HCT116 (cell line): ENCODE measurements at regions not wholly inside any gene's neighbourhood (a gene's known extent, or its start where the extent isn't known, plus 50 kb on each side); places are given as distances from the start of the nearest gene placed in this dataset.

Experiments
- ATAC-seq: fragments of 200-7000 bp; cut with Tn5 transposase; 2 replicates; pipeline ENCODE4 v1.9.1; 2020; ENCODE audit warnings: mild to moderate bottlenecking, moderate library complexity
- BruUV-seq: library from RNA; stranded (reverse); fragments of 400-500 nt; replicated peaks from 2 replicates; lab custom pipeline; 2021; lab: Mats Ljungman, UMichigan
- CTCF ChIA-PET: fragments of 300-600 bp; sonication (Branson Sonifier 250); formaldehyde crosslinking; loops from one replicate; lab custom pipeline; 2021; ENCODE audit warnings: antibody characterized with exemption; lab: Charles Lee
- POLR2A ChIA-PET: fragments of 300-600, 350-600 bp; sonication (Branson Sonifier 250); formaldehyde crosslinking; loops from one replicate; lab custom pipeline; 2021; ENCODE audit warnings: antibody characterized with exemption; lab: Charles Lee
- RAD21 ChIA-PET, 2 experiments: fragments of 300-600 bp; sonication (Branson Sonifier 250); formaldehyde crosslinking; loops; one replicate each; lab custom pipeline; 2023; ENCODE audit warnings: low total read pairs in 2 of 2; ENCODE audit not compliant: uncharacterized antibody in 2 of 2, unreplicated experiment in 2 of 2, low non-redundant PET in 1 of 2; lab: Charles Lee
- DNase-seq: peaks from one replicate; pipeline ENCODE4 v3.0.0-alpha.2; 2010; ENCODE audit warnings: low read depth, low spot score
- H2AFZ ChIP-seq: fragments of 200-600 bp; shearing (Covaris generic), sonication (generic); 2 replicates; pipeline ENCODE4 v1.6.1; 2017; ENCODE audit warnings: low read depth, mixed run types, mixed read lengths, antibody characterized with exemption, low read length; ENCODE audit not compliant: poor library complexity, severe bottlenecking
- H3K27ac ChIP-seq: 2 replicates; pipeline ENCODE4 v1.5.1; 2012; ENCODE audit warnings: low read depth, low read length
- H3K27me3 ChIP-seq: fragments of 200-600 bp; sonication (generic); 2 replicates; pipeline ENCODE4 v1.6.1; 2016; ENCODE audit warnings: mixed run types, low read length, mixed read lengths; ENCODE audit not compliant: insufficient read depth
- H3K36me3 ChIP-seq, 2 experiments: fragments of 200-500 bp in 1 of 2; fragments of 200-600 bp in 1 of 2; sonication (Bioruptor generic) in 1 of 2; sonication (generic) in 1 of 2; 2 replicates each; pipeline versions ENCODE4 v1.5.1 to v1.6.1; 2014 to 2016; ENCODE audit warnings: low read length in 2 of 2, inconsistent platforms in 1 of 2, mixed read lengths in 1 of 2, mixed run types in 1 of 2; ENCODE audit not compliant: insufficient read depth in 2 of 2, control insufficient read depth in 1 of 2
- H3K4me1 ChIP-seq, 2 experiments: fragments of 200-600 bp in 1 of 2; sonication (generic) in 1 of 2; 2 replicates each; pipeline versions ENCODE4 v1.5.1 to v1.6.1; 2012 to 2017; ENCODE audit warnings: low read length in 2 of 2, inconsistent platforms in 1 of 2, mild to moderate bottlenecking in 1 of 2, mixed read lengths in 1 of 2, mixed run types in 1 of 2, moderate library complexity in 1 of 2; ENCODE audit not compliant: insufficient read depth in 2 of 2, control insufficient read depth in 1 of 2
- H3K4me2 ChIP-seq: fragments of 200-600 bp; sonication (generic); 2 replicates; pipeline ENCODE4 v1.6.1; 2017; ENCODE audit warnings: mixed run types, low read length, mixed read lengths
- H3K4me3 ChIP-seq, 2 experiments: fragments of 200-600 bp in 1 of 2; sonication (generic) in 1 of 2; replicated peaks in 1 of 2; 2 replicates each; pipeline ENCODE4 v1.5.1; 2011 to 2016; ENCODE audit warnings: low read length in 2 of 2, control low read depth in 1 of 2, low read depth in 1 of 2, mild to moderate bottlenecking in 1 of 2, mixed read lengths in 1 of 2, mixed run types in 1 of 2
- H3K79me2 ChIP-seq: fragments of 200-600 bp; sonication (generic); 2 replicates; pipeline ENCODE4 v1.6.1; 2017; ENCODE audit warnings: mild to moderate bottlenecking, mixed run types, low read length, moderate library complexity, mixed read lengths; ENCODE audit not compliant: insufficient read depth
- H3K9ac ChIP-seq: fragments of 200-600 bp; sonication (generic); 2 replicates; pipeline ENCODE4 v1.6.1; 2016; ENCODE audit warnings: low read length, mixed read lengths
- H3K9me2 ChIP-seq: fragments of 200-600 bp; sonication (generic), shearing (Covaris generic); 2 replicates; pipeline ENCODE4 v1.6.1; 2017; ENCODE audit warnings: mixed run types, mild to moderate bottlenecking, moderate library complexity; ENCODE audit not compliant: insufficient read depth
- H3K9me3 ChIP-seq, 2 experiments: fragments of 200-500 bp in 1 of 2; fragments of 200-600 bp in 1 of 2; sonication (Bioruptor generic) in 1 of 2; sonication (generic) in 1 of 2; 2 replicates each; pipeline ENCODE4 v1.6.1; 2014 to 2017; ENCODE audit warnings: low read length in 2 of 2, mixed read lengths in 2 of 2, inconsistent platforms in 1 of 2, low read depth in 1 of 2, mild to moderate bottlenecking in 1 of 2, mixed run types in 1 of 2, moderate library complexity in 1 of 2; ENCODE audit not compliant: control insufficient read depth in 1 of 2, insufficient read depth in 1 of 2
- H4K20me1 ChIP-seq: fragments of 200-600 bp; sonication (generic), shearing (Covaris generic); 2 replicates; pipeline ENCODE4 v1.6.1; 2017; ENCODE audit warnings: mixed run types, mild to moderate bottlenecking, moderate library complexity; ENCODE audit not compliant: insufficient read depth
- CBX3 ChIP-seq: IDR thresholded peaks from 2 replicates; pipeline ENCODE4 v1.6.1; 2012; ENCODE audit warnings: low read depth
- CEBPB ChIP-seq: IDR thresholded peaks from 2 replicates; pipeline ENCODE4 v1.6.1; 2012; ENCODE audit warnings: low read depth
- CTCF ChIP-seq, 3 experiments: fragments of 200-600 bp in 1 of 3; sonication (generic) in 1 of 3; IDR thresholded peaks in 2 of 3; conservative IDR thresholded peaks in 1 of 3; 2 replicates each; pipeline ENCODE4 v1.5.1; 2012 to 2017; ENCODE audit warnings: low read depth in 2 of 3, low read length in 2 of 3, antibody characterized with exemption in 1 of 3, borderline replicate concordance in 1 of 3, control low read depth in 1 of 3, mild to moderate bottlenecking in 1 of 3, mixed read lengths in 1 of 3, mixed run types in 1 of 3, moderate library complexity in 1 of 3; ENCODE audit not compliant: insufficient read depth in 1 of 3
- EGR1 ChIP-seq: IDR thresholded peaks from 2 replicates; pipeline ENCODE4 v1.6.1; 2012; ENCODE audit warnings: low read depth
- ELF1 ChIP-seq: IDR thresholded peaks from 2 replicates; pipeline ENCODE4 v1.6.1; 2012; ENCODE audit warnings: low read depth, borderline replicate concordance
- EZH2phosphoT487 ChIP-seq: fragments of 200-600 bp; IDR thresholded peaks from 2 replicates; pipeline ENCODE4 v1.6.1; 2018; ENCODE audit warnings: antibody characterized with exemption, borderline replicate concordance
- FOSL1 ChIP-seq: IDR thresholded peaks from 2 replicates; pipeline ENCODE4 v1.6.1; 2012; ENCODE audit warnings: low read depth
- POLR2AphosphoS5 ChIP-seq: IDR thresholded peaks from 2 replicates; pipeline ENCODE4 v1.6.1; 2011; ENCODE audit warnings: mild to moderate bottlenecking, low read depth, low read length, moderate library complexity
- SP1 ChIP-seq: IDR thresholded peaks from 2 replicates; pipeline ENCODE4 v1.6.1; 2012; ENCODE audit warnings: low read depth
- TCF7L2 ChIP-seq: IDR thresholded peaks from 2 replicates; pipeline ENCODE4 v1.7.0; 2011; ENCODE audit warnings: borderline replicate concordance, inconsistent platforms; ENCODE audit not compliant: insufficient read depth, insufficient read length; ENCODE audit errors: extremely low read depth
- ZBTB33 ChIP-seq: IDR thresholded peaks from 2 replicates; pipeline ENCODE4 v1.6.1; 2011; ENCODE audit warnings: mild to moderate bottlenecking, low read length, moderate library complexity; ENCODE audit not compliant: insufficient replicate concordance; ENCODE audit errors: extremely low read depth
- ZFX ChIP-seq: fragments of 450-650 bp; IDR thresholded peaks from 2 replicates; pipeline ENCODE4 v1.6.1; 2017
- ZNF274 ChIP-seq: fragments of 200-500 bp; sonication (Bioruptor generic); IDR thresholded peaks from 2 replicates; pipeline ENCODE4 v1.6.1; 2014; ENCODE audit warnings: mild to moderate bottlenecking, low read depth, low read length, inconsistent platforms
- intact Hi-C: fragments of 100-400 bp; cut with micrococcal nuclease; formaldehyde crosslinking; loops from 2 replicates; pipeline ENCODE4 v1.10.0; 2022
- TF ChIP-seq, protein P1 (sequence below): IDR thresholded peaks from 2 replicates; pipeline ENCODE4 v1.6.1; 2012
- TF ChIP-seq, protein P2 (sequence below): IDR thresholded peaks from 2 replicates; pipeline ENCODE4 v1.6.1; 2012; ENCODE audit warnings: low read depth

DNA sequence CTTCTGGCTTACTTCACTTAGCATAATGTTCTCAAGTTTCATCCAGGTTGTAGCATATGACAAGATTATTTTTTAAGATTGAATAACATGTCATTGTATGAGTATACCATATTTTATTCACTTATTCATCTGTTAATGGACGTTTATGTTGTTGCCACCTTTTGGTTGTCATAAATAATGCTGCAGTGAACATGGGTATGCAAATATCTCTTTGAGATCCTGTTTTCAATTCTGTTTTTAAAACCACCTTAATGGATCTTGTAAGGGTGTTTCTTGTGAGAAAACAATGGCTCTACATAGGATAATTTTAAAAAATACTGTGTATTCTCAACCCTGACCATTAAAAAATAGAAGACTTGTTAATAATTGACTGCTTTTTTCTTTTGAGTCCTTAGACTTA is 290.7 kb upstream of the TMEM229A start:
- Histone ChIP-seq H3K4me1 (no peaks in the 10 kb centered on the region), H2AFZ (no peak overlapping the region), H3K9ac (no peak overlapping the region), H3K79me2 (no peaks in the 10 kb centered on the region), H3K4me3 (no peak overlapping the region), H3K27me3 (no peaks in the 10 kb centered on the region)
- ATAC-seq (no peak), DNase-seq (no peak)
- no TSS peak for BruUV-seq
- RAD21 ChIA-PET = no interaction called here
- TF ChIP-seq CTCF (IDR thresholded peaks at IDR 0.05 in 2 of 3, conservative IDR thresholded peaks at IDR 0.05 in 1 of 3; ENCODE audit: borderline replicate concordance in 1 of 3, insufficient read depth in 1 of 3, low read depth in 2 of 3, low read length in 2 of 3) (no peak), CEBPB (no peak), EZH2phosphoT487 (no peak), ZNF274 (no peak), TCF7L2 (no peak), FOSL1 (no peak), ZFX (no peak), CBX3 (no peak), POLR2AphosphoS5 (no peak), SP1 (no peak), ELF1 (no peak), ZBTB33 (no peak), EGR1 (no peak)
- TF ChIP-seq, protein P1, sequence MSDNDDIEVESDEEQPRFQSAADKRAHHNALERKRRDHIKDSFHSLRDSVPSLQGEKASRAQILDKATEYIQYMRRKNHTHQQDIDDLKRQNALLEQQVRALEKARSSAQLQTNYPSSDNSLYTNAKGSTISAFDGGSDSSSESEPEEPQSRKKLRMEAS = no peak
- TF ChIP-seq, protein P2, sequence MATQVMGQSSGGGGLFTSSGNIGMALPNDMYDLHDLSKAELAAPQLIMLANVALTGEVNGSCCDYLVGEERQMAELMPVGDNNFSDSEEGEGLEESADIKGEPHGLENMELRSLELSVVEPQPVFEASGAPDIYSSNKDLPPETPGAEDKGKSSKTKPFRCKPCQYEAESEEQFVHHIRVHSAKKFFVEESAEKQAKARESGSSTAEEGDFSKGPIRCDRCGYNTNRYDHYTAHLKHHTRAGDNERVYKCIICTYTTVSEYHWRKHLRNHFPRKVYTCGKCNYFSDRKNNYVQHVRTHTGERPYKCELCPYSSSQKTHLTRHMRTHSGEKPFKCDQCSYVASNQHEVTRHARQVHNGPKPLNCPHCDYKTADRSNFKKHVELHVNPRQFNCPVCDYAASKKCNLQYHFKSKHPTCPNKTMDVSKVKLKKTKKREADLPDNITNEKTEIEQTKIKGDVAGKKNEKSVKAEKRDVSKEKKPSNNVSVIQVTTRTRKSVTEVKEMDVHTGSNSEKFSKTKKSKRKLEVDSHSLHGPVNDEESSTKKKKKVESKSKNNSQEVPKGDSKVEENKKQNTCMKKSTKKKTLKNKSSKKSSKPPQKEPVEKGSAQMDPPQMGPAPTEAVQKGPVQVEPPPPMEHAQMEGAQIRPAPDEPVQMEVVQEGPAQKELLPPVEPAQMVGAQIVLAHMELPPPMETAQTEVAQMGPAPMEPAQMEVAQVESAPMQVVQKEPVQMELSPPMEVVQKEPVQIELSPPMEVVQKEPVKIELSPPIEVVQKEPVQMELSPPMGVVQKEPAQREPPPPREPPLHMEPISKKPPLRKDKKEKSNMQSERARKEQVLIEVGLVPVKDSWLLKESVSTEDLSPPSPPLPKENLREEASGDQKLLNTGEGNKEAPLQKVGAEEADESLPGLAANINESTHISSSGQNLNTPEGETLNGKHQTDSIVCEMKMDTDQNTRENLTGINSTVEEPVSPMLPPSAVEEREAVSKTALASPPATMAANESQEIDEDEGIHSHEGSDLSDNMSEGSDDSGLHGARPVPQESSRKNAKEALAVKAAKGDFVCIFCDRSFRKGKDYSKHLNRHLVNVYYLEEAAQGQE = no peak
- TF ChIP-seq, all 23 proteins: peak for 0
- Histone ChIP-seq H3K9me3 (no peaks in the 10 kb centered on the region), H3K36me3 (no peaks in the 10 kb centered on the region), H4K20me1 (no peaks in the 10 kb centered on the region), H3K9me2 (no peaks in the 10 kb centered on the region), H3K27ac (no peak overlapping the region), H3K4me2 (no peak overlapping the region)
- POLR2A ChIA-PET = no interaction called here
- intact Hi-C loops = no loop called here
- CTCF ChIA-PET = no interaction called here
